Right hindlimb (tissue), 1 donor: ENCODE measurements at regions not wholly inside any gene's neighbourhood (a gene's known extent, or its start where the extent isn't known, plus 50 kb on each side); places are given as distances from the start of the nearest gene placed in this dataset.

Source experiments
- DNase-seq: peaks from one replicate; pipeline ENCODE4 v3.0.0-alpha.2; 2018

GRCh38 chr3:18027161-18027939 lies 284.9 kb upstream of the TBC1D5 start:
- DNase-seq, result peak; percentile 23

- no peak for DNase-seq
Observed at GRCh38 chr3:18024715-18025114, 282.3 kb upstream of the TBC1D5 start.

- no peak for DNase-seq
Observed at GRCh38 chr3:18019161-18019495, 276.7 kb upstream of the TBC1D5 start.

GRCh38 chr3:18018491-18019160 lies 276.2 kb upstream of the TBC1D5 start:
- DNase-seq, result no peak

- no peak for DNase-seq
Observed at GRCh38 chr3:18016366-18016765, 273.9 kb upstream of the TBC1D5 start.

- no peak for DNase-seq
Observed at GRCh38 chr3:18012933-18013332, 270.5 kb upstream of the TBC1D5 start.

GRCh38 chr3:18012436-18012835 lies 270.0 kb upstream of the TBC1D5 start:
- no peak for DNase-seq

GRCh38 chr3:18011387-18011786 lies 269.0 kb upstream of the TBC1D5 start:
- no peak for DNase-seq

GRCh38 chr3:18010001-18010400 lies 267.6 kb upstream of the TBC1D5 start:
- DNase-seq, result no peak

GRCh38 chr3:18008706-18009368 lies 266.4 kb upstream of the TBC1D5 start:
- DNase-seq, result no peak

- no peak for DNase-seq
Observed at GRCh38 chr3:18007980-18008379, 265.5 kb upstream of the TBC1D5 start.

GRCh38 chr3:17995769-17996168 lies 253.3 kb upstream of the TBC1D5 start:
- no peak for DNase-seq

- no peak for DNase-seq
Observed at GRCh38 chr3:17994167-17994566, 251.7 kb upstream of the TBC1D5 start.

GRCh38 chr3:17990390-17990789 lies 248.0 kb upstream of the TBC1D5 start:
- no peak for DNase-seq

GRCh38 chr3:17986348-17986816 lies 244.0 kb upstream of the TBC1D5 start:
- DNase-seq, result no peak

GRCh38 chr3:17985658-17986347 lies 243.4 kb upstream of the TBC1D5 start:
- no peak for DNase-seq

- DNase-seq, result no peak
Observed at GRCh38 chr3:17983106-17983505, 240.7 kb upstream of the TBC1D5 start.

GRCh38 chr3:17982211-17982880 lies 239.9 kb upstream of the TBC1D5 start:
- DNase-seq, result no peak

- DNase-seq, result no peak
Observed at GRCh38 chr3:17980863-17981262, 238.4 kb upstream of the TBC1D5 start.

GRCh38 chr3:17979911-17980310 lies 237.5 kb upstream of the TBC1D5 start:
- no peak for DNase-seq

- no peak for DNase-seq
Observed at GRCh38 chr3:17979252-17979651, 236.8 kb upstream of the TBC1D5 start.

- no peak for DNase-seq
Observed at GRCh38 chr3:17974206-17974841, 231.9 kb upstream of the TBC1D5 start.
